HCT116 (cell line): ENCODE measurements at regions not wholly inside any gene's neighbourhood (a gene's known extent, or its start where the extent isn't known, plus 50 kb on each side); places are given as distances from the start of the nearest gene placed in this dataset.

Experiments
- ATAC-seq: fragments of 200-7000 bp; cut with Tn5 transposase; 2 replicates; pipeline ENCODE4 v1.9.1; 2020; ENCODE audit warnings: mild to moderate bottlenecking, moderate library complexity
- BruUV-seq: library from RNA; stranded (reverse); fragments of 400-500 nt; replicated peaks from 2 replicates; lab custom pipeline; 2021; lab: Mats Ljungman, UMichigan
- CTCF ChIA-PET: fragments of 300-600 bp; sonication (Branson Sonifier 250); formaldehyde crosslinking; loops from one replicate; lab custom pipeline; 2021; ENCODE audit warnings: antibody characterized with exemption; lab: Charles Lee
- POLR2A ChIA-PET: fragments of 300-600, 350-600 bp; sonication (Branson Sonifier 250); formaldehyde crosslinking; loops from one replicate; lab custom pipeline; 2021; ENCODE audit warnings: antibody characterized with exemption; lab: Charles Lee
- RAD21 ChIA-PET, 2 experiments: fragments of 300-600 bp; sonication (Branson Sonifier 250); formaldehyde crosslinking; loops; one replicate each; lab custom pipeline; 2023; ENCODE audit warnings: low total read pairs in 2 of 2; ENCODE audit not compliant: uncharacterized antibody in 2 of 2, unreplicated experiment in 2 of 2, low non-redundant PET in 1 of 2; lab: Charles Lee
- DNase-seq: peaks from one replicate; pipeline ENCODE4 v3.0.0-alpha.2; 2010; ENCODE audit warnings: low read depth, low spot score
- H2AFZ ChIP-seq: fragments of 200-600 bp; shearing (Covaris generic), sonication (generic); 2 replicates; pipeline ENCODE4 v1.6.1; 2017; ENCODE audit warnings: low read depth, mixed run types, mixed read lengths, antibody characterized with exemption, low read length; ENCODE audit not compliant: poor library complexity, severe bottlenecking
- H3K27ac ChIP-seq: 2 replicates; pipeline ENCODE4 v1.5.1; 2012; ENCODE audit warnings: low read depth, low read length
- H3K27me3 ChIP-seq: fragments of 200-600 bp; sonication (generic); 2 replicates; pipeline ENCODE4 v1.6.1; 2016; ENCODE audit warnings: mixed run types, low read length, mixed read lengths; ENCODE audit not compliant: insufficient read depth
- H3K36me3 ChIP-seq, 2 experiments: fragments of 200-500 bp in 1 of 2; fragments of 200-600 bp in 1 of 2; sonication (Bioruptor generic) in 1 of 2; sonication (generic) in 1 of 2; 2 replicates each; pipeline versions ENCODE4 v1.5.1 to v1.6.1; 2014 to 2016; ENCODE audit warnings: low read length in 2 of 2, inconsistent platforms in 1 of 2, mixed read lengths in 1 of 2, mixed run types in 1 of 2; ENCODE audit not compliant: insufficient read depth in 2 of 2, control insufficient read depth in 1 of 2
- H3K4me1 ChIP-seq, 2 experiments: fragments of 200-600 bp in 1 of 2; sonication (generic) in 1 of 2; 2 replicates each; pipeline versions ENCODE4 v1.5.1 to v1.6.1; 2012 to 2017; ENCODE audit warnings: low read length in 2 of 2, inconsistent platforms in 1 of 2, mild to moderate bottlenecking in 1 of 2, mixed read lengths in 1 of 2, mixed run types in 1 of 2, moderate library complexity in 1 of 2; ENCODE audit not compliant: insufficient read depth in 2 of 2, control insufficient read depth in 1 of 2
- H3K4me2 ChIP-seq: fragments of 200-600 bp; sonication (generic); 2 replicates; pipeline ENCODE4 v1.6.1; 2017; ENCODE audit warnings: mixed run types, low read length, mixed read lengths
- H3K4me3 ChIP-seq, 2 experiments: fragments of 200-600 bp in 1 of 2; sonication (generic) in 1 of 2; replicated peaks in 1 of 2; 2 replicates each; pipeline ENCODE4 v1.5.1; 2011 to 2016; ENCODE audit warnings: low read length in 2 of 2, control low read depth in 1 of 2, low read depth in 1 of 2, mild to moderate bottlenecking in 1 of 2, mixed read lengths in 1 of 2, mixed run types in 1 of 2
- H3K79me2 ChIP-seq: fragments of 200-600 bp; sonication (generic); 2 replicates; pipeline ENCODE4 v1.6.1; 2017; ENCODE audit warnings: mild to moderate bottlenecking, mixed run types, low read length, moderate library complexity, mixed read lengths; ENCODE audit not compliant: insufficient read depth
- H3K9ac ChIP-seq: fragments of 200-600 bp; sonication (generic); 2 replicates; pipeline ENCODE4 v1.6.1; 2016; ENCODE audit warnings: low read length, mixed read lengths
- H3K9me2 ChIP-seq: fragments of 200-600 bp; sonication (generic), shearing (Covaris generic); 2 replicates; pipeline ENCODE4 v1.6.1; 2017; ENCODE audit warnings: mixed run types, mild to moderate bottlenecking, moderate library complexity; ENCODE audit not compliant: insufficient read depth
- H3K9me3 ChIP-seq, 2 experiments: fragments of 200-500 bp in 1 of 2; fragments of 200-600 bp in 1 of 2; sonication (Bioruptor generic) in 1 of 2; sonication (generic) in 1 of 2; 2 replicates each; pipeline ENCODE4 v1.6.1; 2014 to 2017; ENCODE audit warnings: low read length in 2 of 2, mixed read lengths in 2 of 2, inconsistent platforms in 1 of 2, low read depth in 1 of 2, mild to moderate bottlenecking in 1 of 2, mixed run types in 1 of 2, moderate library complexity in 1 of 2; ENCODE audit not compliant: control insufficient read depth in 1 of 2, insufficient read depth in 1 of 2
- H4K20me1 ChIP-seq: fragments of 200-600 bp; sonication (generic), shearing (Covaris generic); 2 replicates; pipeline ENCODE4 v1.6.1; 2017; ENCODE audit warnings: mixed run types, mild to moderate bottlenecking, moderate library complexity; ENCODE audit not compliant: insufficient read depth
- CBX3 ChIP-seq: IDR thresholded peaks from 2 replicates; pipeline ENCODE4 v1.6.1; 2012; ENCODE audit warnings: low read depth
- EGR1 ChIP-seq: IDR thresholded peaks from 2 replicates; pipeline ENCODE4 v1.6.1; 2012; ENCODE audit warnings: low read depth
- POLR2A ChIP-seq: IDR thresholded peaks from 2 replicates; pipeline ENCODE4 v1.7.0; 2011; ENCODE audit warnings: borderline replicate concordance; ENCODE audit not compliant: insufficient read depth, insufficient read length; ENCODE audit errors: extremely low read depth
- SIN3A ChIP-seq: IDR thresholded peaks from 2 replicates; pipeline ENCODE4 v1.6.1; 2012; ENCODE audit warnings: low read depth
- SRF ChIP-seq: IDR thresholded peaks from 2 replicates; pipeline ENCODE4 v1.6.1; 2012; ENCODE audit warnings: low read depth
- TCF7L2 ChIP-seq: IDR thresholded peaks from 2 replicates; pipeline ENCODE4 v1.7.0; 2011; ENCODE audit warnings: borderline replicate concordance, inconsistent platforms; ENCODE audit not compliant: insufficient read depth, insufficient read length; ENCODE audit errors: extremely low read depth
- intact Hi-C: fragments of 100-400 bp; cut with micrococcal nuclease; formaldehyde crosslinking; loops from 2 replicates; pipeline ENCODE4 v1.10.0; 2022
- TF ChIP-seq, protein P1 (sequence below): IDR thresholded peaks from 2 replicates; pipeline ENCODE4 v1.6.1; 2012; ENCODE audit warnings: low read depth

DNA sequence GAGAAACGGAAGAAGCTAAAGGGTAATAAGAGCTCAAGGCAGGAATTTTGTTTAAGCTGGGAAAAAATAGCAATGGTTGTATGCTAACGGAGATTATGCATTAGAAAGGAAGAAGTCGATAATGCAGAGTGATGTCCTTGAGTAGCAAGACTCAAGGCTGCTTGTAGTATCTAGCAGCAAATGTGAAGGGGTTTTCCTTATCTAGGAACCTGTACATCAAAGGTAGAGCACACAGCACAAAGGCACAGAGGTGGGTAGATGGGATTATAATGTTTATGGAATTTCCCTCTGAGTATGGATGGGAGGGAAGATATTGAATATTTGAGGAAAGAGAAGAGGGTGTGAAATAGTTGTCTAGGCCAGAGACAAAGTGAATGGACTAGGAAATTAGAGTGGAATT, 114.1 kb downstream of the PROX1 start:
- H3K4me2 ChIP-seq = peak overlapping the region; percentile 60
- ChIA-PET CTCF (interaction anchor here (1.0 kb wide), 1 partner anchor 230 kb away, joined by 3 read pairs; no protein-coding TSS in a partner anchor), POLR2A (no interaction called here), RAD21 (no interaction called here)
- ATAC-seq (no peak), DNase-seq (no peak)
- peaks cover 29 to 40% of the 10 kb centered on the region in 2 experiments for H3K4me1 ChIP-seq
- TF ChIP-seq SRF (no peak), CBX3 (no peak), POLR2A (no peak), TCF7L2 (peak; percentile 92), SIN3A (no peak), EGR1 (no peak)
- TF ChIP-seq, protein P1, sequence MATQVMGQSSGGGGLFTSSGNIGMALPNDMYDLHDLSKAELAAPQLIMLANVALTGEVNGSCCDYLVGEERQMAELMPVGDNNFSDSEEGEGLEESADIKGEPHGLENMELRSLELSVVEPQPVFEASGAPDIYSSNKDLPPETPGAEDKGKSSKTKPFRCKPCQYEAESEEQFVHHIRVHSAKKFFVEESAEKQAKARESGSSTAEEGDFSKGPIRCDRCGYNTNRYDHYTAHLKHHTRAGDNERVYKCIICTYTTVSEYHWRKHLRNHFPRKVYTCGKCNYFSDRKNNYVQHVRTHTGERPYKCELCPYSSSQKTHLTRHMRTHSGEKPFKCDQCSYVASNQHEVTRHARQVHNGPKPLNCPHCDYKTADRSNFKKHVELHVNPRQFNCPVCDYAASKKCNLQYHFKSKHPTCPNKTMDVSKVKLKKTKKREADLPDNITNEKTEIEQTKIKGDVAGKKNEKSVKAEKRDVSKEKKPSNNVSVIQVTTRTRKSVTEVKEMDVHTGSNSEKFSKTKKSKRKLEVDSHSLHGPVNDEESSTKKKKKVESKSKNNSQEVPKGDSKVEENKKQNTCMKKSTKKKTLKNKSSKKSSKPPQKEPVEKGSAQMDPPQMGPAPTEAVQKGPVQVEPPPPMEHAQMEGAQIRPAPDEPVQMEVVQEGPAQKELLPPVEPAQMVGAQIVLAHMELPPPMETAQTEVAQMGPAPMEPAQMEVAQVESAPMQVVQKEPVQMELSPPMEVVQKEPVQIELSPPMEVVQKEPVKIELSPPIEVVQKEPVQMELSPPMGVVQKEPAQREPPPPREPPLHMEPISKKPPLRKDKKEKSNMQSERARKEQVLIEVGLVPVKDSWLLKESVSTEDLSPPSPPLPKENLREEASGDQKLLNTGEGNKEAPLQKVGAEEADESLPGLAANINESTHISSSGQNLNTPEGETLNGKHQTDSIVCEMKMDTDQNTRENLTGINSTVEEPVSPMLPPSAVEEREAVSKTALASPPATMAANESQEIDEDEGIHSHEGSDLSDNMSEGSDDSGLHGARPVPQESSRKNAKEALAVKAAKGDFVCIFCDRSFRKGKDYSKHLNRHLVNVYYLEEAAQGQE = no peak
- TSS peak; percentile 60 for BruUV-seq
- no peaks in the 10 kb centered on the region for H4K20me1 ChIP-seq
- H3K9ac ChIP-seq = no peak overlapping the region
- intact Hi-C loops = no loop called here
- H3K27ac ChIP-seq = peak overlapping the region; percentile 72; the same call in 1 of the 2 replicates
- no peak overlapping the region for H2AFZ ChIP-seq
- no peaks in the 10 kb centered on the region for H3K36me3 ChIP-seq
- H3K4me3 ChIP-seq = no peak overlapping the region
- no peaks in the 10 kb centered on the region for H3K27me3 ChIP-seq
- H3K9me2 ChIP-seq = no peaks in the 10 kb centered on the region
- no peaks in the 10 kb centered on the region for H3K9me3 ChIP-seq
- H3K79me2 ChIP-seq = no peaks in the 10 kb centered on the region
